K562 (cell line): ENCODE measurements at regions not wholly inside any gene's neighbourhood (a gene's known extent, or its start where the extent isn't known, plus 50 kb on each side); places are given as distances from the start of the nearest gene placed in this dataset.

Experiments
- ATAC-seq: fragments of 200-7000 bp; cut with Tn5 transposase; 3 replicates; pipeline ENCODE4 v1.9.1; 2020; ENCODE audit warnings: moderate library complexity
- BruUV-seq: library from RNA; stranded (reverse); fragments of 400-500 nt; replicated peaks from 2 replicates; lab custom pipeline; 2021; lab: Mats Ljungman, UMichigan
- CTCF ChIA-PET: fragments of 300-600 bp; formaldehyde crosslinking; extraction: SDS; loops from one replicate; lab custom pipeline; 2021; ENCODE audit warnings: low intra/inter-chr PET ratio; lab: Yijun Ruan, JAX
- POLR2A ChIA-PET: fragments of 300-600, 350-650 bp; sonication (Branson Sonifier 250); formaldehyde crosslinking; extraction: SDS; loops from one replicate; lab custom pipeline; 2021; ENCODE audit warnings: antibody characterized with exemption, inconsistent platforms; lab: Yijun Ruan, JAX
- DNase-seq, 4 experiments: peaks; one replicate each; pipeline versions ENCODE4 v3.0.0 to v3.0.0-alpha.2; 2011 to 2018; ENCODE audit warnings: low spot score in 3 of 4, mixed read lengths in 3 of 4; ENCODE audit errors: extremely low read depth in 1 of 4
- FAIRE-seq: peaks from 2 replicates; lab custom pipeline; 2011; peaks lifted over from hg19 to GRCh38; lab: Jason Lieb, UNC
- H2AFZ ChIP-seq: 2 replicates; pipeline ENCODE4 v1.6.0; 2011; ENCODE audit warnings: low read depth, low read length, control low read depth, inconsistent platforms
- H3K27ac ChIP-seq: fragments of 200-600 bp; 3 replicates; pipeline ENCODE4 v1.8.0; 2011; ENCODE audit warnings: low read depth, mild to moderate bottlenecking, control low read depth, inconsistent platforms, low read length, moderate library complexity, mixed read lengths; ENCODE audit errors: extremely low read depth
- H3K27me3 ChIP-seq, 2 experiments: fragments of 300-600 bp in 1 of 2; 2 replicates in 1 of 2; 3 replicates in 1 of 2; pipeline versions ENCODE4 v1.6.0 to v1.8.0; 2011; ENCODE audit warnings: inconsistent platforms in 2 of 2, low read length in 2 of 2, mild to moderate bottlenecking in 1 of 2, mixed read lengths in 1 of 2, moderate library complexity in 1 of 2; ENCODE audit not compliant: control insufficient read depth in 2 of 2, insufficient read depth in 2 of 2
- H3K36me3 ChIP-seq: fragments of 300-600 bp; 3 replicates; pipeline ENCODE4 v1.8.0; 2011; ENCODE audit warnings: mild to moderate bottlenecking, low read length, inconsistent platforms; ENCODE audit not compliant: control insufficient read depth, insufficient read depth
- H3K4me1 ChIP-seq, 2 experiments: fragments of 200-600 bp in 1 of 2; replicated peaks in 1 of 2; 2 replicates in 1 of 2; 3 replicates in 1 of 2; pipeline versions ENCODE4 v1.5.1 to v1.8.0; 2011; ENCODE audit warnings: inconsistent platforms in 2 of 2, low read length in 2 of 2, mild to moderate bottlenecking in 1 of 2, mixed read lengths in 1 of 2, moderate library complexity in 1 of 2; ENCODE audit not compliant: control insufficient read depth in 2 of 2, insufficient read depth in 2 of 2
- H3K4me2 ChIP-seq: 2 replicates; pipeline ENCODE4 v1.6.1; 2011; ENCODE audit warnings: low read length, control low read depth, inconsistent platforms, mixed read lengths; ENCODE audit not compliant: insufficient read depth
- H3K4me3 ChIP-seq: fragments of 200-600 bp; sonication (generic), shearing (Covaris generic); 2 replicates; pipeline ENCODE4 v1.5.1; 2016; ENCODE audit warnings: control low read depth, inconsistent platforms
- H3K79me2 ChIP-seq: fragments of 200-600 bp; 3 replicates; pipeline ENCODE4 v1.8.0; 2011; ENCODE audit warnings: low read length, inconsistent platforms; ENCODE audit not compliant: control insufficient read depth, insufficient read depth
- H3K9ac ChIP-seq, 2 experiments: 2 replicates each; pipeline versions ENCODE4 v1.6.0 to v1.6.1; 2011; ENCODE audit warnings: low read depth in 2 of 2, low read length in 2 of 2, control low read depth in 1 of 2, inconsistent platforms in 1 of 2, mild to moderate bottlenecking in 1 of 2, mixed read lengths in 1 of 2; ENCODE audit not compliant: insufficient read depth in 1 of 2
- H3K9me1 ChIP-seq: one replicate; pipeline ENCODE4 v1.6.0; 2011; ENCODE audit warnings: inconsistent platforms, mild to moderate bottlenecking, low read length, moderate library complexity; ENCODE audit not compliant: control insufficient read depth, insufficient read depth
- H3K9me3 ChIP-seq: replicated peaks from 2 replicates; pipeline ENCODE4 v1.5.1; 2011; ENCODE audit warnings: low read depth, low read length, inconsistent platforms; ENCODE audit not compliant: control insufficient read depth, insufficient read depth
- H4K20me1 ChIP-seq: replicated peaks from 2 replicates; pipeline ENCODE4 v1.6.1; 2011; ENCODE audit warnings: low read length, inconsistent platforms, mixed read lengths; ENCODE audit not compliant: control insufficient read depth, insufficient read depth
- DNMT1 ChIP-seq: fragments of 450-650 bp; IDR thresholded peaks from 2 replicates; pipeline ENCODE4 v1.6.1; 2016; ENCODE audit warnings: antibody characterized with exemption, mild to moderate bottlenecking
- KDM4B ChIP-seq, 2 experiments: fragments of 450-650 bp in 1 of 2; sonication (generic) in 1 of 2; IDR thresholded peaks; 2 replicates each; pipeline ENCODE4 v1.6.1; 2016 to 2017; ENCODE audit warnings: borderline replicate concordance in 2 of 2, antibody characterized with exemption in 1 of 2, low read depth in 1 of 2, mild to moderate bottlenecking in 1 of 2
- MTA1 ChIP-seq: fragments of 450-650 bp; IDR thresholded peaks from 2 replicates; pipeline ENCODE4 v1.6.1; 2017; ENCODE audit warnings: borderline replicate concordance
- MTF1 ChIP-seq: fragments of 250-450 bp; sonication (Bioruptor Pico); IDR thresholded peaks from 2 replicates; pipeline ENCODE4 v1.9.0; 2021; ENCODE audit warnings: moderate library complexity, mild to moderate bottlenecking, inconsistent platforms, borderline replicate concordance
- ZNF316 ChIP-seq: fragments of 450-650 bp; IDR thresholded peaks from 2 replicates; pipeline ENCODE4 v1.6.1; 2016
- WGBS: fragments of 100-300 bp; shearing (Covaris generic); methylation state at CpG from one replicate; pipeline ENCODE4 v1.1.6; 2016; ENCODE audit warnings: low coverage, mixed read lengths; ENCODE audit not compliant: insufficient coverage; ENCODE audit errors: missing lambda C conversion rate; 5-methylcytosine and 5-hydroxymethylcytosine counted together
- in situ Hi-C: fragments of 300-500 bp; cut with MboI; formaldehyde crosslinking; loops from 4 replicates; pipeline ENCODE4 v1.15.0; 2018; ENCODE audit warnings: inconsistent platforms, mixed read lengths
- intact Hi-C: fragments of 100-400 bp; cut with micrococcal nuclease; formaldehyde crosslinking; loops from 2 replicates; pipeline ENCODE4 v1.14.2; 2022

DNA sequence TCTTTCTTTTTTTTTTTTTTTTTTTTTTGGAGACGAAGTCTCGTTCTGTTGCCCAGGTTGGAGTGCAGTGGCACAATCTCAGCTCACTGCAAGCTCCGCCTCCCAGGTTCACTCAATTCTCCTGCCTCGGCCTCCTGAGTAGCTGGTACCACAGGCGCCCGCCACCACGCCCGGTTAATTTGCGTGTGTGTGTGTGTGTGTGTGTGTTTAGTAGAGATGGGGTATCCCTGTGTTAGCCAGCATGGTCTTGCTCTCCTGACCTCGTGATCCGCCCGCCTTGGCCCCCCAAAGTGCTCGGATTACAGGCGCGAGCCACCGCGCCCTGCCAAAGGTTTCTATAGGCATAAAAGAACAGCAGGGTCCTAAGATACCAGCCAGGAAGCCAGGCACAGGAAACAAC lies 261.0 kb upstream of the CCDC54 start (continued):
- TF ChIP-seq KDM4B (IDR thresholded peaks at IDR 0.05; ENCODE audit: borderline replicate concordance in 2 of 2, low read depth in 1 of 2) (no peak), MTA1 (no peak), DNMT1 (no peak)
- TF ChIP-seq, all 486 proteins: peak for 0

DNA sequence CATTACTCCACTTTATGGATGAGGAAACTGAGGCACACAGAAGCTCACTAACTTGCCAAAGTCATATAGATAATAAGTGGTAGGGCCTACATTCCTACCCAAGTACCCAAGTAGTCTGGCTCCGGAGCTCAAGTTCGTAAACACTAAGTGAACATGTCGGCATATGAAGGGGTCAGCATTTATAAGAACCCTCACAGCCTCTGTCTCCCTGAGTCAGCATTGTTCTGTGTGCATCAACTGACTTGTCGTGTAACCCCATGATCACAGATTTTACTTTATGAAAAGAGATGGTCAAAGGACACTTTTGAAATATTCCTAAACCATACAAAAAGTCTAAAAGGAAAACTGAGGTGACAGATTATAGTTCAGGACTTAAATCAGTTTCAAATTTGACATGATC lies 260.1 kb upstream of the CCDC54 start:
- no peak for FAIRE-seq

More for the DNA sequence above, 260.1 kb upstream of the CCDC54 start:
- intact Hi-C loops (no loop called here), in situ Hi-C loops (no loop called here)
- Histone ChIP-seq H3K4me2 (no peak overlapping the region), H3K36me3 (no peaks in the 10 kb centered on the region), H4K20me1 (no peaks in the 10 kb centered on the region), H3K9me3 (no peaks in the 10 kb centered on the region), H3K9ac (no peak overlapping the region), H3K27me3 (no peaks in the 10 kb centered on the region), H3K4me1 (no peaks in the 10 kb centered on the region; a peak in 1 of 5 replicates), H3K9me1 (no peaks in the 10 kb centered on the region), H3K27ac (no peak overlapping the region), H3K79me2 (no peaks in the 10 kb centered on the region), H3K4me3 (no peak overlapping the region), H2AFZ (no peak overlapping the region)
- ATAC-seq (no peak), DNase-seq (no peak)
- 10% methylated on average over 4 of the region's 4 CpGs for WGBS
- POLR2A ChIA-PET = no interaction called here
- CTCF ChIA-PET = no interaction called here
- TF ChIP-seq ZNF316 (peak; percentile 30; the same call in 1 of the 2 replicates), MTF1 (CRISPR knock-in tag) (no peak)
- no TSS peak for BruUV-seq
